Urinary bladder (tissue), 3 donors: ENCODE measurements at regions not wholly inside any gene's neighbourhood (a gene's known extent, or its start where the extent isn't known, plus 50 kb on each side); places are given as distances from the start of the nearest gene placed in this dataset.
"Not testable (repeated sequence)": the region's sequence is repeated elsewhere in the genome, so short reads cannot be mapped to it uniquely, and the experiment has no call there.

Experiments used
- DNase-seq: peaks from one replicate; pipeline ENCODE4 v3.0.0-alpha.2; 2015; ENCODE audit errors: extremely low spot score
- H3K27ac ChIP-seq: one replicate; pipeline ENCODE4 v1.5.1; 2013; ENCODE audit warnings: low read depth, mild to moderate bottlenecking, moderate library complexity
- H3K36me3 ChIP-seq: one replicate; pipeline ENCODE4 v1.6.1; 2013; ENCODE audit warnings: mild to moderate bottlenecking, moderate library complexity; ENCODE audit not compliant: insufficient read depth
- H3K4me1 ChIP-seq: one replicate; pipeline ENCODE4 v1.6.1; 2013; ENCODE audit warnings: mild to moderate bottlenecking, moderate library complexity; ENCODE audit not compliant: insufficient read depth
- H3K4me3 ChIP-seq: one replicate; pipeline ENCODE4 v1.5.1; 2013; ENCODE audit warnings: low read depth, low read length
- WGBS: extraction: QIAGEN DNeasy Blood & Tissue Kit; methylation state at CpG from one replicate; pipeline ENCODE4 v1.1.7; 2013; 5-methylcytosine and 5-hydroxymethylcytosine counted together
- donor health status: healthy with polysubstance abuse.
- donor health status: healthy.

- not testable (repeated sequence) for H3K36me3 ChIP-seq, H3K4me3 ChIP-seq, H3K27ac ChIP-seq, H3K4me1 ChIP-seq, DNase-seq
- WGBS = 97% methylated on average over 10 of the region's 10 CpGs
Measured at GRCh38 chr5:94049307-94049922, 308.0 kb upstream of the POU5F2 start.

- Histone ChIP-seq H3K4me1 (no peaks in the 10 kb centered on the region), H3K27ac (no peak overlapping the region), H3K36me3 (no peaks in the 10 kb centered on the region), H3K4me3 (no peak overlapping the region)
- DNase-seq = no peak
- WGBS = 89% methylated on average over 6 of the region's 6 CpGs
Measured at GRCh38 chr5:94045839-94046782, 304.7 kb upstream of the POU5F2 start.

GRCh38 chr5:94043311-94043710, 301.9 kb upstream of the POU5F2 start:
- Histone ChIP-seq H3K36me3 (no peaks in the 10 kb centered on the region), H3K4me1 (no peaks in the 10 kb centered on the region), H3K27ac (no peak overlapping the region), H3K4me3 (no peak overlapping the region)
- no peak for DNase-seq

GRCh38 chr5:94040591-94041148, 299.3 kb upstream of the POU5F2 start:
- 74% methylated on average over 7 of the region's 7 CpGs for WGBS
- H3K4me3 ChIP-seq = no peak overlapping the region
- no peak overlapping the region for H3K27ac ChIP-seq
- H3K4me1 ChIP-seq = no peaks in the 10 kb centered on the region
- H3K36me3 ChIP-seq = no peaks in the 10 kb centered on the region
- DNase-seq = no peak

GRCh38 chr5:94039101-94039500, 297.7 kb upstream of the POU5F2 start:
- no peak overlapping the region for H3K27ac ChIP-seq
- DNase-seq = no peak
- no peak overlapping the region for H3K4me3 ChIP-seq
- H3K4me1 ChIP-seq = no peaks in the 10 kb centered on the region
- no peaks in the 10 kb centered on the region for H3K36me3 ChIP-seq

- Histone ChIP-seq H3K4me3 (no peak overlapping the region), H3K4me1 (no peaks in the 10 kb centered on the region), H3K27ac (no peak overlapping the region), H3K36me3 (no peaks in the 10 kb centered on the region)
- no peak for DNase-seq
Measured at GRCh38 chr5:94031631-94032030, 290.2 kb upstream of the POU5F2 start.

- no peaks in the 10 kb centered on the region for H3K36me3 ChIP-seq
- no peak overlapping the region for H3K27ac ChIP-seq
- no peak for DNase-seq
- no peak overlapping the region for H3K4me3 ChIP-seq
- no peaks in the 10 kb centered on the region for H3K4me1 ChIP-seq
- WGBS = 33% methylated on average over 1 of the region's 1 CpG
Measured at GRCh38 chr5:94028001-94028400, 286.6 kb upstream of the POU5F2 start.

- WGBS = 97% methylated on average over 1 of the region's 1 CpG
- Histone ChIP-seq H3K4me3 (no peak overlapping the region), H3K36me3 (no peaks in the 10 kb centered on the region), H3K4me1 (no peaks in the 10 kb centered on the region), H3K27ac (no peak overlapping the region)
- no peak for DNase-seq
Measured at GRCh38 chr5:94027145-94027544, 285.7 kb upstream of the POU5F2 start.

- no peak overlapping the region for H3K4me3 ChIP-seq
- H3K4me1 ChIP-seq = no peaks in the 10 kb centered on the region
- no peaks in the 10 kb centered on the region for H3K36me3 ChIP-seq
- no peak overlapping the region for H3K27ac ChIP-seq
- DNase-seq = no peak
- WGBS = 94% methylated on average over 10 of the region's 10 CpGs
Measured at GRCh38 chr5:94025788-94026473, 284.5 kb upstream of the POU5F2 start.

- no peak for DNase-seq
- Histone ChIP-seq H3K36me3 (no peaks in the 10 kb centered on the region), H3K27ac (no peak overlapping the region), H3K4me1 (no peaks in the 10 kb centered on the region), H3K4me3 (no peak overlapping the region)
- WGBS = 69% methylated on average over 1 of the region's 1 CpG
Measured at GRCh38 chr5:94024620-94025019, 283.2 kb upstream of the POU5F2 start.

GRCh38 chr5:94024101-94024500, 282.7 kb upstream of the POU5F2 start:
- H3K36me3 ChIP-seq = no peaks in the 10 kb centered on the region
- H3K4me3 ChIP-seq = no peak overlapping the region
- no peak overlapping the region for H3K27ac ChIP-seq
- no peaks in the 10 kb centered on the region for H3K4me1 ChIP-seq
- no peak for DNase-seq
- 86% methylated on average over 1 of the region's 1 CpG for whole genome bisulfite sequencing

- 71% methylated on average over 2 of the region's 2 CpGs for WGBS
- Histone ChIP-seq H3K4me3 (no peak overlapping the region), H3K4me1 (no peaks in the 10 kb centered on the region), H3K36me3 (no peaks in the 10 kb centered on the region), H3K27ac (no peak overlapping the region)
- DNase-seq = no peak
Measured at GRCh38 chr5:94021246-94021645, 279.8 kb upstream of the POU5F2 start.

- no peak for DNase-seq
- 100% methylated on average over 2 of the region's 2 CpGs for WGBS
- no peaks in the 10 kb centered on the region for H3K4me1 ChIP-seq
- no peak overlapping the region for H3K4me3 ChIP-seq
- H3K27ac ChIP-seq = no peak overlapping the region
- H3K36me3 ChIP-seq = peaks cover 1% of the 10 kb centered on the region
Measured at GRCh38 chr5:94017579-94017978, 276.2 kb upstream of the POU5F2 start.

GRCh38 chr5:94010814-94011213, 269.4 kb upstream of the POU5F2 start:
- Histone ChIP-seq H3K4me1 (no peaks in the 10 kb centered on the region), H3K36me3 (peaks cover 3% of the 10 kb centered on the region), H3K4me3 (no peak overlapping the region), H3K27ac (no peak overlapping the region)
- no peak for DNase-seq
- WGBS = 98% methylated on average over 1 of the region's 1 CpG
